ENCODE measurements at regions not wholly inside any gene's neighbourhood (a gene's known extent, or its start where the extent isn't known, plus 50 kb on each side); places are given as distances from the start of the nearest gene placed in this dataset.

DNA sequence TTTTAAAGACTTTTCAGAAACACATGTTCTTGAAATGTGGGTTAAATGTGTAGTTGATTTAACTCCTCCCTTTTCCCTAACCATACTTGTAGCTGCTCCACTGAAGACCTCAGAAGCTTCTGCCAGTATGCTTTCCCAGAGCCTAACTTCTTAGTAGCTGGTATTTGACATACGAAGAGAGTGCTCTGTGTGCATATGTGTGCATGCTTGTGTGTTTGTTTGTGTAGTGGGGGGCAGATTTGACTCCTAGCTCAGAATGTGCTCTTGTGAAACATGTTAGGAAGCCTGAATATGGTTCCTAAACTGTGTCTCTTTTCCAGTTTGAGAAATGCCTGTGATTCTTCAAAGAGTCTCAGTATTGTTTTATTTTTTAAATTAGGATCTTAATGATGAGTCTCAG lies 420.4 kb downstream of the PCNX1 start:
- TF ChIP-seq GABPA (IDR thresholded peaks at IDR 0.05; ENCODE audit: low read depth) (no peak), POLR2AphosphoS5 (IDR thresholded peaks at IDR 0.05; ENCODE audit: low read depth) (no peak), SPI1 (IDR thresholded peaks at IDR 0.05; ENCODE audit: borderline replicate concordance, low read depth) (no peak)
- TF ChIP-seq, protein P1, sequence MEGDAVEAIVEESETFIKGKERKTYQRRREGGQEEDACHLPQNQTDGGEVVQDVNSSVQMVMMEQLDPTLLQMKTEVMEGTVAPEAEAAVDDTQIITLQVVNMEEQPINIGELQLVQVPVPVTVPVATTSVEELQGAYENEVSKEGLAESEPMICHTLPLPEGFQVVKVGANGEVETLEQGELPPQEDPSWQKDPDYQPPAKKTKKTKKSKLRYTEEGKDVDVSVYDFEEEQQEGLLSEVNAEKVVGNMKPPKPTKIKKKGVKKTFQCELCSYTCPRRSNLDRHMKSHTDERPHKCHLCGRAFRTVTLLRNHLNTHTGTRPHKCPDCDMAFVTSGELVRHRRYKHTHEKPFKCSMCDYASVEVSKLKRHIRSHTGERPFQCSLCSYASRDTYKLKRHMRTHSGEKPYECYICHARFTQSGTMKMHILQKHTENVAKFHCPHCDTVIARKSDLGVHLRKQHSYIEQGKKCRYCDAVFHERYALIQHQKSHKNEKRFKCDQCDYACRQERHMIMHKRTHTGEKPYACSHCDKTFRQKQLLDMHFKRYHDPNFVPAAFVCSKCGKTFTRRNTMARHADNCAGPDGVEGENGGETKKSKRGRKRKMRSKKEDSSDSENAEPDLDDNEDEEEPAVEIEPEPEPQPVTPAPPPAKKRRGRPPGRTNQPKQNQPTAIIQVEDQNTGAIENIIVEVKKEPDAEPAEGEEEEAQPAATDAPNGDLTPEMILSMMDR (IDR thresholded peaks at IDR 0.05; ENCODE audit: insufficient read depth, low read length) = no peak
- TF ChIP-seq, protein P2, sequence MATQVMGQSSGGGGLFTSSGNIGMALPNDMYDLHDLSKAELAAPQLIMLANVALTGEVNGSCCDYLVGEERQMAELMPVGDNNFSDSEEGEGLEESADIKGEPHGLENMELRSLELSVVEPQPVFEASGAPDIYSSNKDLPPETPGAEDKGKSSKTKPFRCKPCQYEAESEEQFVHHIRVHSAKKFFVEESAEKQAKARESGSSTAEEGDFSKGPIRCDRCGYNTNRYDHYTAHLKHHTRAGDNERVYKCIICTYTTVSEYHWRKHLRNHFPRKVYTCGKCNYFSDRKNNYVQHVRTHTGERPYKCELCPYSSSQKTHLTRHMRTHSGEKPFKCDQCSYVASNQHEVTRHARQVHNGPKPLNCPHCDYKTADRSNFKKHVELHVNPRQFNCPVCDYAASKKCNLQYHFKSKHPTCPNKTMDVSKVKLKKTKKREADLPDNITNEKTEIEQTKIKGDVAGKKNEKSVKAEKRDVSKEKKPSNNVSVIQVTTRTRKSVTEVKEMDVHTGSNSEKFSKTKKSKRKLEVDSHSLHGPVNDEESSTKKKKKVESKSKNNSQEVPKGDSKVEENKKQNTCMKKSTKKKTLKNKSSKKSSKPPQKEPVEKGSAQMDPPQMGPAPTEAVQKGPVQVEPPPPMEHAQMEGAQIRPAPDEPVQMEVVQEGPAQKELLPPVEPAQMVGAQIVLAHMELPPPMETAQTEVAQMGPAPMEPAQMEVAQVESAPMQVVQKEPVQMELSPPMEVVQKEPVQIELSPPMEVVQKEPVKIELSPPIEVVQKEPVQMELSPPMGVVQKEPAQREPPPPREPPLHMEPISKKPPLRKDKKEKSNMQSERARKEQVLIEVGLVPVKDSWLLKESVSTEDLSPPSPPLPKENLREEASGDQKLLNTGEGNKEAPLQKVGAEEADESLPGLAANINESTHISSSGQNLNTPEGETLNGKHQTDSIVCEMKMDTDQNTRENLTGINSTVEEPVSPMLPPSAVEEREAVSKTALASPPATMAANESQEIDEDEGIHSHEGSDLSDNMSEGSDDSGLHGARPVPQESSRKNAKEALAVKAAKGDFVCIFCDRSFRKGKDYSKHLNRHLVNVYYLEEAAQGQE (IDR thresholded peaks at IDR 0.05; ENCODE audit: insufficient replicate concordance, low read depth) = no peak
- H3K27me3 ChIP-seq (ENCODE audit: insufficient read depth, poor library complexity, severe bottlenecking) = no peaks in the 10 kb centered on the region
- no peak overlapping the region for H3K27ac ChIP-seq (replicated peaks)
- DNase-seq (ENCODE audit: low read depth in 1 of 2, low spot score in 1 of 2) = no peak
- no peak overlapping the region for H3K4me3 ChIP-seq (replicated peaks; ENCODE audit: insufficient read depth, low read length)

DNA sequence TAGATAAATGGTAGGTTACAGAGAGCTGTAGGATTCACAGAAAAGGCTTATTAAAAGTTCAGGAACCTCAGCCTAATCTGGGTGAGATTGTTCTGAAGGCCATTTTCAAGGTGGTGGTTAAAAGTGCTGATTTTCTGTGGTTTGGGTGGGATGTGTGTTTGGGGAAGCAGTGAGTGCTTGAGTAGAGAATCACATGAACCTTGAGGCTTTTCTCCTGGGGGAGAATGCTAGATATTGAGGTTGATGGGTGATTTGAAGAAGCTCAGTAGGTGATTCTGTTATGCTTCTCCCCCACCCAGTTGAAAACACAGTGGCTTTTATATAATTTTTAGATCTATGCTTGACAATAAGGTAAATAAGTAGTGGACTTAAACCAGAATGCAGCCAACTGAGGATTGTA lies 420.9 kb downstream of the PCNX1 start:
- no peak overlapping the region for H3K27ac ChIP-seq (replicated peaks)
- no peak for TF ChIP-seq POLR2AphosphoS5 (IDR thresholded peaks at IDR 0.05; ENCODE audit: low read depth)
- TF ChIP-seq GABPA (IDR thresholded peaks at IDR 0.05; ENCODE audit: low read depth) = no peak
- TF ChIP-seq, protein P2 (IDR thresholded peaks at IDR 0.05; ENCODE audit: insufficient replicate concordance, low read depth) = no peak
- TF ChIP-seq, protein P1 (IDR thresholded peaks at IDR 0.05; ENCODE audit: insufficient read depth, low read length) = no peak
- no peak for TF ChIP-seq SPI1 (IDR thresholded peaks at IDR 0.05; ENCODE audit: borderline replicate concordance, low read depth)
- DNase-seq (ENCODE audit: low read depth in 1 of 2, low spot score in 1 of 2) = no peak
- no peaks in the 10 kb centered on the region for H3K27me3 ChIP-seq (ENCODE audit: insufficient read depth, poor library complexity, severe bottlenecking)
- no peak overlapping the region for H3K4me3 ChIP-seq (replicated peaks; ENCODE audit: insufficient read depth, low read length)

DNA sequence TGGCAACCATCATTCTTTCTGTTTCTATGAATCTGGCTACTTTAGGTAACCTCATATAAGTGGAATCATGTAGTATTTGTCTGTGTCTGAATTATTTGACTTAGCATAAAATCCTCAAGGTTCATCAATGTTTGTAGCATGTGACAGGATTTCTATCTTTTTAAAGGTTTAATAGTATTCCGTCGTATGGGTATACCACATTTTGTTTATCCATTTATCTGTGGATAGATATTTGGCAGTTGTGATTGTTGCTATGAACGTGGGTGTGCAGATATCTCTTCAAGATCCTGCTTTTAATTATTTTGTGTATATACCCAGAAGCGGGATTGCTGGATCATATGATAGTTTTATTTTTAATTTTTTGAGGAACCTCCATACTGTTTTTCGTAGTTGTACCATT lies 421.7 kb downstream of the PCNX1 start:
- no peak for DNase-seq (ENCODE audit: low read depth in 1 of 2, low spot score in 1 of 2)
- Histone ChIP-seq H3K27ac (replicated peaks) (no peak overlapping the region), H3K27me3 (ENCODE audit: insufficient read depth, poor library complexity, severe bottlenecking) (no peaks in the 10 kb centered on the region), H3K4me3 (replicated peaks; ENCODE audit: insufficient read depth, low read length) (no peak overlapping the region)
- TF ChIP-seq GABPA (IDR thresholded peaks at IDR 0.05; ENCODE audit: low read depth) = no peak

DNA sequence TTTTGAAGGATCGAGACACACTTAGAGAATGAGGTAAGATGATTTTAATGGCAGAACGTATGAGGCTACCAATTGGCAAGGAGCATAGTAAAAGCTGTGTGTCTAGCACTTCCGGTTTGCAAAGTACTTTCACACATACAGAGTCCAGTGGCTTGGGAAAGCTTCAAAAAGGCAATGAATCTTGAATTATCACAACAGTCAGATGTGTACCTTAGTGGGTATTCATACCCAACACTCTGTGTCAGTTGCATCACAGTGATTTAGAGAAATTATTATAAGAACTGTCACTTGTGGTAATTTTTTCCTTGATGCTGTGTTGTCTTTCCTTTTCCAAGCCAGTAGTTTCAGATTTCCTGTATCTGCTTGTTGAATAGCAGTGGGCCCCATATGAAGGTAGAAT lies 424.1 kb downstream of the PCNX1 start:
- Histone ChIP-seq H3K27ac (replicated peaks) (no peak overlapping the region), H3K27me3 (ENCODE audit: insufficient read depth, poor library complexity, severe bottlenecking) (no peaks in the 10 kb centered on the region)

More for the DNA sequence above, 424.1 kb downstream of the PCNX1 start:
- DNase-seq (ENCODE audit: low read depth in 1 of 2, low spot score in 1 of 2) = no peak
- TF ChIP-seq POLR2AphosphoS5 (IDR thresholded peaks at IDR 0.05; ENCODE audit: low read depth) (no peak), GABPA (IDR thresholded peaks at IDR 0.05; ENCODE audit: low read depth) (no peak), SPI1 (IDR thresholded peaks at IDR 0.05; ENCODE audit: borderline replicate concordance, low read depth) (no peak)
- TF ChIP-seq, protein P2 (IDR thresholded peaks at IDR 0.05; ENCODE audit: insufficient replicate concordance, low read depth) = no peak
- TF ChIP-seq, protein P1 (IDR thresholded peaks at IDR 0.05; ENCODE audit: insufficient read depth, low read length) = no peak
- H3K4me3 ChIP-seq (replicated peaks; ENCODE audit: insufficient read depth, low read length) = no peak overlapping the region
